ENCODE measurements at regions not wholly inside any gene's neighbourhood (a gene's known extent, or its start where the extent isn't known, plus 50 kb on each side); places are given as distances from the start of the nearest gene placed in this dataset.
"Not testable (repeated sequence)": the region's sequence is repeated elsewhere in the genome, so short reads cannot be mapped to it uniquely, and the experiment has no call there.

GRCh38 chr18:53920312-53921075 lies 304.0 kb downstream of the MBD2 start:
- DNase-seq, result no peak

- no peak for DNase-seq
These were observed 306.4 kb downstream of the MBD2 start for GRCh38 chr18:53918091-53918490.

GRCh38 chr18:53911200-53911599 lies 313.3 kb downstream of the MBD2 start:
- no peak for DNase-seq

- no peak for DNase-seq
These were observed 314.8 kb downstream of the MBD2 start for GRCh38 chr18:53909668-53910067.

GRCh38 chr18:53907921-53908320 lies 316.5 kb downstream of the MBD2 start:
- no peak for DNase-seq

- DNase-seq, result no peak
These were observed 317.8 kb downstream of the MBD2 start for GRCh38 chr18:53906681-53907080.

DNA sequence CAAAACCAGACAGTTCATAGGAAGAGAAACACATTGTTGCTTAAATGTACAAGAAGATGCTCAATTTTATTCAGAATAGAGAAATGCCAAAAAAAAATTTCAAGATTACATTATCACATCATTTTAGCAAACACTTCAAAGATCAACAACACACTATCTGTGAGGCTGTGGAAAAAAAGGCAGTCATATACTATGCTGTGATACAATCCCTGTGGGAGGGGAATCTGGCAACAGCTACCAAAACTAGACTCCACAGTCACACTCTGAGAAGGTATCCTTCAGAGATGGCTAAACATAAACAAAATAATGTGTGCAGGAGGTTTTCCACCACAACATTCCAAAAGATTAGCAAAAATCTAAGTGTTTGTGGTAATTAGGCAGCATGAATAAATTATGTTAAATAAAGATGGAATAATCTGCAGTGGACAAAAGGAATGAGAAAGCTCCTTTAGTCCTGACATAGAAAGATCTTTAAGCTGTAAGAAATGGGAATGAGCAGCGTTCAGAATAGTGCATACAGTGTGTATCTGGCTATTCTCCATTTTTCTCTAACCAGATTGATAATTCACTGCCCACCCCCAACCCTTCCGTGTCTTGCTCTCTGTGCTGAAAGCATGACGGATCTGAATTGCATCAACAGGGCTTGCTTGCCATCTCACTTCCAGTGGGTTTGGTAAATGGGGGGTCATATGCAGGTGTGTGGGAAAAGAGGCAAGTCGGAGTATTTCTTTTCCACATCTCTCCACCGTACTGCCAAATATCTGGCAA lies 329.6 kb downstream of the MBD2 start:
- DNase-seq, result no peak

DNA sequence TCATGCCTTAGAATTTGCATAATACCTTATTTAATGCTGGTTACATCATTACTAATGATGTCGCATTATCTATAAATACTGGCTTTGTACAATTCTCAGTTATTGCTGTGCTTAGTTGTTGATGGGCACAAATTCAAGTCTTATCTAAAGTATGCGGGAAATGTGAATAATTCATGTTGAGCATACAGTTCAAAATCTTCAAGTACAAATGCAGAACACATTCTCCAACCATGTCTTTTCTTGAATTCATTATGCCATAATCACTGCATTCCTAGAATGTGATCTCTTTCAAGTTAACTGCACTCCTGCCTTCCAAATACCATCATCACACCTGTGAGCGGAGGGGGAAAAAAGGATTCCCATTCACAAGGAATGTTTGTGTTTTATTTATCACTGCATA lies 337.0 kb downstream of the MBD2 start:
- DNase-seq, result no peak

DNA sequence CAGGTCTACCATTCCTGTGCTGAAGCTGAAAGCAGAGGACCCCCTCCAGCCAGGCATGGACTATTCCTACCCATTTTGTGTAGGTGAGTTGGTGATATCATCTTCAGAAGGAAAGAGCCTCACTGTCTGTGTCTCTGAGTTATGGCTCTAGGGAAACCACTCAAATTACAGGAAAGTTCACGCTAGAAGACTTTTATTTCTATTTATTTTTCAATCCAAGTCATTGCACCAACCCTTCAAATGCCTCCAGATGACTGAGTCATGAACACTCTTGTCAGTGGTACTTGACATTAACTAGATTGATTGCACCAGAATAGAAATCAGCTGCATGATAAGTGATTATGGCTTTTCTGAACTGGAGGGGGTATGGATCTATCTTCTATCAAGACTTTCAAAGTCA lies 338.4 kb downstream of the MBD2 start:
- no peak for DNase-seq

GRCh38 chr18:53883771-53884170 lies 340.7 kb downstream of the MBD2 start:
- DNase-seq, result no peak

DNA sequence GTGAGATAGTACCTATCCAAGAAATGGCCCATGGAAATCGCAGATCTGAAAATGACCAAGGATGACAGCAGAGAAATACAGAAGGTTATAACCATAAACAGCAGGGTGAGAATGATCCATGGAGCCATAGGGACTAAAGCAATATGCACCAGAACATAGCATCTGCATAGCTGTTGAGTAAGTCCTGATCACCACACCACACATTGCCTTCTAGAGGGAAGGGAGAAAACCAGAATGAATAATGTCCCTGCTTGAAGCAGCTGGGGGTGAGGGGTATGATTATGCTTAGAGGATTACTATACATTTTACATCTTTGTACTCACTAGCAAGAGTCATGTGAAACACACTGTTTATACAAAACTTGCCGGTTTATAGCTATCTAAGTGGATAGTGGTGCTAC lies 350.4 kb downstream of the MBD2 start:
- DNase-seq, result no peak

DNA sequence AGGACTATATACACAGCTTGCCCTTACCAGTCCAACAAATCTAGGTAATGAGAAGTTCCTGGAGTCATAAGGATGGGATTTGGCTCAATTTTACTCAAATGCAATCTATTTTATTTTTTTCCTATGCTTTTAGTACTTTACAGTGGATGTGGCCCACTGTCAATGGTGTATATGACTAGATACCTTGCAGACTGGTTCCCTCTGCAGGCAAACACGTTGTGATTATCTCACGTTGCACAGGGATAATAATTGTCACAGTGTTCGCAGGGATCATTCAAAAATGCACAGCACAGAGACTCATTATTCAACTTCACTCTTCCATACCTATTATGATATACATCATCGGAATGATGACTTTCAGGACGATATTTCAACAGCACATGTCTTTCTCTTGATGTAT lies 359.7 kb downstream of the MBD2 start:
- DNase-seq, result no peak

DNA sequence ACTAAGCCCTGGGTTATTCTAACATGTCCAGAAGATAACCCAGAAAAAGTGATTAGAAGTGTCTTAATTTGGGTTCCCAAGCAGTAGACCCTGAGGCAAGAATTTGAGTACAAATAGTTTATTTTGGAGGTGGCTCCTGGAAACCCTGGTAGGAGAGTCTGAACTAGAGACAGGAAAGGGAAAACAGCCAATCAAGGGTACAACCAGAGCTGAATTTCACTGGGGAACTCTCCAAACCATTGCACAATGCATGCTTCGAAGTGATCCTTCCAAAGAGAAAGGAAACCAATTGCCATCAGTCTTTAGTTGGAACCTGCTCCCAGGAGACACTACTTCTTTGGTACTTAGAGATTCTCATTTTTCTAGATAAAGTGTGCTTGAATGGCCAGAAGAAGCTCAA lies 361.5 kb downstream of the MBD2 start:
- DNase-seq, result no peak

- no peak for DNase-seq
These were observed 363.3 kb downstream of the MBD2 start for GRCh38 chr18:53861185-53861584.

DNA sequence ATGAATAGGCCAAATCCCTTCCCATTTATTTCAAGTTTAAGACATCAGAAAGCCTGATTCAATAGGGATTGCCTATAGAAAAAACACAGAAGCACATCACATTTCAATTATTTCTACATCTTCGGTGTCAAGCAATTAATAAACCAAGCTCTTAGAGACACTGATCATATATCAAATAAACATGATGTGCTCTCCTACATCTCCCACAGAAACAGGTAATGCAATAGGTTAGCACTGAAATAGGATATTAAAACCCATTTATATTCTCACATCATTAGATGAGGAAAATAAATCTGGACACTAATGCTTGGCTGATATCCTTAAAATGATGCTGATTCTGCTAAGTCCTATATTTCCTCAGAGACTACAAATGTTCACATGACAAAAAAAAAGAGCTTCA lies 364.7 kb downstream of the MBD2 start:
- DNase-seq, result no peak

DNA sequence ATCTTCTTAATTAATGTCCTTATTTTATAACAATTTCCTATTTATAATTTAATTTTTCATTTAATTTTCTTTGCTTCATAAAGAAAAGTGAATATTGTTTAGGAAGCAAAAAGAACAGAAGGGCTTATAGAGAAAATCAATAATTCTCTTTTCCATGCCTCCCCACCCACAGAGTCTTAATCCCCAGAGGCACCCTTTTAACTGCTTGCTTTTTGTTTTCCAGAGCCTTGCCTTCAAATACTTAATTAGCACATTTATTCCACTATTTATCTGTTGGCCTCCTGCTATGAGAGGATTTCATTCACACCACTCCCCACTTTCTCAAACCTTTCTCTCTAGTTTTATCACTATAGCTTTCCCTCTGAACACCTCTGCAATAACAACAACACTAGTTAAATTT lies 373.6 kb downstream of the MBD2 start:
- DNase-seq, result no peak

GRCh38 chr18:53843763-53844162 lies 380.7 kb downstream of the MBD2 start:
- no peak for DNase-seq

GRCh38 chr18:53843113-53843760 lies 381.2 kb downstream of the MBD2 start:
- no peak for DNase-seq

GRCh38 chr18:53838746-53839145 lies 385.7 kb downstream of the MBD2 start:
- DNase-seq, result no peak

DNA sequence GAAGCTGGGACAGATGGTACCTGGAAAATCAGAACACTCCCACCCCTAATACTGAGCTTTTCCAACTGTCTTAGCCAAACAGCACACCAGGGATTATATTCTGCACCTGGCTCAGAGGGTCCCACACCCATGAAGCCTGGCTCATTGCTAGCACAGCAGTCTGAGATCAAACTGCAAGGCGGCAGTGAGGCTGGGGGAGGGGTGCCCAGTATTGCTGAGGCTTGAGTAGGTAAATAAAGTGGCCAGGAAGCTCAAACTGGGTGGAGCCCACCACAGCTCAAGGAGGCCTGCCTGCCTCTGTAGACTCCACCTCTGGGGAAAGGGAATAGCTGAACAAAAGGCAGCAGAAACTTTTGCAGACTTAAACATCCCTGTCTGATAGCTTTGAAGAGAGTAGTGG lies 403.3 kb downstream of the MBD2 start:
- not testable (repeated sequence) for DNase-seq

GRCh38 chr18:53819671-53820070 lies 404.8 kb downstream of the MBD2 start:
- DNase-seq, result peak; percentile 3

- no peak for DNase-seq
These were observed 405.3 kb downstream of the MBD2 start for GRCh38 chr18:53819174-53819573.

GRCh38 chr18:53817976-53818950 lies 406.2 kb downstream of the MBD2 start:
- DNase-seq, result no peak

Data from NCI-H1092 (cell line).